Fibroblast of lung (primary cell): ENCODE measurements at regions not wholly inside any gene's neighbourhood (a gene's known extent, or its start where the extent isn't known, plus 50 kb on each side); places are given as distances from the start of the nearest gene placed in this dataset.

Experiments
- DNase-seq, 2 donors: peaks; one replicate each; pipeline versions ENCODE4 v3.0.0 to v3.0.0-alpha.2; 2010; ENCODE audit warnings: low read depth in 2 of 2
- H2AFZ ChIP-seq: 2 replicates; pipeline ENCODE4 v1.5.1; 2012; ENCODE audit warnings: low read length, control low read depth, inconsistent platforms
- H3K27ac ChIP-seq: 2 replicates; pipeline ENCODE4 v1.5.1; 2011; ENCODE audit warnings: low read length, control low read depth; ENCODE audit not compliant: insufficient read depth
- H3K27me3 ChIP-seq: 2 replicates; pipeline ENCODE4 v1.5.1; 2011; ENCODE audit warnings: mild to moderate bottlenecking, low read length; ENCODE audit not compliant: control insufficient read depth, insufficient read depth
- H3K36me3 ChIP-seq: 2 replicates; pipeline ENCODE4 v1.5.1; 2011; ENCODE audit warnings: low read length; ENCODE audit not compliant: control insufficient read depth, insufficient read depth
- H3K4me1 ChIP-seq: 2 replicates; pipeline ENCODE4 v1.5.1; 2011; ENCODE audit warnings: low read length; ENCODE audit not compliant: control insufficient read depth, insufficient read depth; ENCODE audit errors: extremely low read depth
- H3K4me2 ChIP-seq: 2 replicates; pipeline ENCODE4 v1.5.1; 2011; ENCODE audit warnings: low read length, control low read depth; ENCODE audit not compliant: insufficient read depth; ENCODE audit errors: extremely low read depth
- H3K4me3 ChIP-seq, 4 experiments: fragments of 200-600 bp in 1 of 4; sonication (generic) in 1 of 4; replicated peaks in 1 of 4; 2 replicates each; pipeline ENCODE4 v1.5.1; 2011 to 2016; ENCODE audit warnings: low read length in 4 of 4, low read depth in 3 of 4, mild to moderate bottlenecking in 3 of 4, control low read depth in 2 of 4, inconsistent platforms in 1 of 4, mixed read lengths in 1 of 4; ENCODE audit not compliant: insufficient read depth in 1 of 4; ENCODE audit errors: control extremely low read depth in 1 of 4
- H3K79me2 ChIP-seq: 2 replicates; pipeline ENCODE4 v1.5.1; 2012; ENCODE audit warnings: mild to moderate bottlenecking, low read length, inconsistent platforms; ENCODE audit not compliant: control insufficient read depth, insufficient read depth
- H3K9ac ChIP-seq: 2 replicates; pipeline ENCODE4 v1.5.1; 2011; ENCODE audit warnings: mild to moderate bottlenecking, low read length, control low read depth; ENCODE audit not compliant: insufficient read depth
- H3K9me3 ChIP-seq: 2 replicates; pipeline ENCODE4 v1.5.1; 2012; ENCODE audit warnings: low read depth, low read length; ENCODE audit not compliant: control insufficient read depth, insufficient read depth
- H4K20me1 ChIP-seq: 2 replicates; pipeline ENCODE4 v1.5.1; 2011; ENCODE audit warnings: low read length; ENCODE audit not compliant: control insufficient read depth, insufficient read depth; ENCODE audit errors: extremely low read depth
- CTCF ChIP-seq, 2 donors: IDR thresholded peaks in 1 of 2; conservative IDR thresholded peaks in 1 of 2; 1 replicate in 1 of 2; 2 replicates in 1 of 2; pipeline ENCODE4 v1.5.1; 2011 to 2012; ENCODE audit warnings: low read length in 2 of 2, control low read depth in 1 of 2, inconsistent platforms in 1 of 2, low read depth in 1 of 2, mild to moderate bottlenecking in 1 of 2
- EZH2 ChIP-seq: IDR thresholded peaks from 2 replicates; pipeline ENCODE4 v1.5.1; 2012; ENCODE audit warnings: low read length, control low read depth, mild to moderate bottlenecking; ENCODE audit errors: missing control alignments

- peak; percentile 31 to 38 for DNase-seq
- Histone ChIP-seq H3K27me3 (no peaks in the 10 kb centered on the region), H3K4me1 (peaks cover 2% of the 10 kb centered on the region), H3K9me3 (no peaks in the 10 kb centered on the region), H3K36me3 (no peaks in the 10 kb centered on the region), H2AFZ (no peak overlapping the region), H3K27ac (no peak overlapping the region), H3K4me3 (no peak overlapping the region), H3K4me2 (no peak overlapping the region), H3K79me2 (no peaks in the 10 kb centered on the region), H4K20me1 (no peaks in the 10 kb centered on the region), H3K9ac (no peak overlapping the region)
- TF ChIP-seq EZH2 (no peak), CTCF (conservative IDR thresholded peaks at IDR 0.05 in 1 of 2, IDR thresholded peaks at IDR 0.05 in 1 of 2; ENCODE audit: low read depth in 1 of 2, low read length in 2 of 2) (no peak)
Measured at GRCh38 chr6:139996253-139996834, 621.9 kb upstream of the CITED2 start.

- no peak for DNase-seq
- H3K4me3 ChIP-seq = no peak overlapping the region
- H3K4me2 ChIP-seq = no peak overlapping the region
- no peaks in the 10 kb centered on the region for H4K20me1 ChIP-seq
- TF ChIP-seq EZH2 (no peak), CTCF (conservative IDR thresholded peaks at IDR 0.05 in 1 of 2, IDR thresholded peaks at IDR 0.05 in 1 of 2; ENCODE audit: low read depth in 1 of 2, low read length in 2 of 2) (no peak)
- H3K27me3 ChIP-seq = no peaks in the 10 kb centered on the region
- no peak overlapping the region for H2AFZ ChIP-seq
- H3K4me1 ChIP-seq = peaks cover 4% of the 10 kb centered on the region
- no peaks in the 10 kb centered on the region for H3K36me3 ChIP-seq
- H3K9ac ChIP-seq = no peak overlapping the region
- no peaks in the 10 kb centered on the region for H3K9me3 ChIP-seq
- no peak overlapping the region for H3K27ac ChIP-seq
- no peaks in the 10 kb centered on the region for H3K79me2 ChIP-seq
Measured at GRCh38 chr6:139994998-139995397, 620.5 kb upstream of the CITED2 start.

- no peak overlapping the region for H3K4me3 ChIP-seq
- H3K79me2 ChIP-seq = no peaks in the 10 kb centered on the region
- no peak overlapping the region for H3K9ac ChIP-seq
- TF ChIP-seq EZH2 (no peak), CTCF (conservative IDR thresholded peaks at IDR 0.05 in 1 of 2, IDR thresholded peaks at IDR 0.05 in 1 of 2; ENCODE audit: low read depth in 1 of 2, low read length in 2 of 2) (no peak)
- H4K20me1 ChIP-seq = no peaks in the 10 kb centered on the region
- peak overlapping the region; percentile 41 for H3K4me2 ChIP-seq
- peak overlapping the region; percentile 88 for H2AFZ ChIP-seq
- peaks cover 4% of the 10 kb centered on the region for H3K4me1 ChIP-seq
- peak in 1 of 2 donors; percentile 50 for DNase-seq
- H3K36me3 ChIP-seq = no peaks in the 10 kb centered on the region
- no peaks in the 10 kb centered on the region for H3K27me3 ChIP-seq
- H3K9me3 ChIP-seq = no peaks in the 10 kb centered on the region
- H3K27ac ChIP-seq = peak overlapping the region; percentile 20
Measured at GRCh38 chr6:139990856-139991465, 616.5 kb upstream of the CITED2 start.
